CD4-positive, alpha-beta T cell treated with Interleukin-17A for 1 hour (primary cell): ENCODE measurements at regions not wholly inside any gene's neighbourhood (a gene's known extent, or its start where the extent isn't known, plus 50 kb on each side); places are given as distances from the start of the nearest gene placed in this dataset.

Experiments used
- DNase-seq: peaks from one replicate; pipeline ENCODE4 v3.0.0-alpha.2; 2020

GRCh38 chr9:78927099-78927940 lies 630.4 kb downstream of the PSAT1 start:
- DNase-seq: no peak

DNA sequence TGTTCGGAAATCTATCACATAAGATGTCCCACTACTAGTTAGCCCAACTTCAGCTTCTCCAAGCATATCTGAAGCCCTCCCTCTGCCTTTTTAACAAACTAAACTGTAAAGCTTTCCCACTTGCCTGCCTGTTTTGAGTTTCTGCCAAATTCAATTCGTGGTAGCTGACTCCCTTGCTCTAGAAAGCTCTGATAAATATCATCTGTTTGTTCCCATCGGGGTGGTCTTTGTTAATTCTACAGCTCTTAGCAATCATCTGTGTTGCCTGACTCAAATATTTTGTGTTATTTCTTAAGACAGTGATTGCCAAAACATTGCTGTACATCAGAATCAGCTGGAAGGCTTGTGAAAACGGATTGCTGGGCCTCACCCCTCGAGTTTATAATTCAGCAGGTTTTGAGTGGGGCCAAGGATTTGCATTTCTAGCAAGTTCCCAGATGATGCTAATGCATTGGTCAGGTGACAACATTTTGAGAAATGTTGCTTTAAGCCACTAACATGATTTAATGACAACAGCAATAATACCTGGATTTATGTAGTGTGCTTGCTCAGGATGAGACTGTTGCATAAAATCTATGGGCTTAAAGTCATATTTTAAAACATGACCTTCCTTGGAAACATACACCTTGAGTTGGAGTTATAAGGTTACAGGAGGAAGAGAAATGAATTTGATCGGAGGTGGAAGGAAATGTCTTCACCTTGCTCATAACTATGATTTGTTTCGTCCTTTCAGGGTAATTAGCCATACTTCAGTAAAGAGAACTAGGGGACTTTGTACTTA lies 631.9 kb downstream of the PSAT1 start:
- DNase-seq: no peak

GRCh38 chr9:78930281-78930680 lies 633.4 kb downstream of the PSAT1 start:
- no peak for DNase-seq

DNA sequence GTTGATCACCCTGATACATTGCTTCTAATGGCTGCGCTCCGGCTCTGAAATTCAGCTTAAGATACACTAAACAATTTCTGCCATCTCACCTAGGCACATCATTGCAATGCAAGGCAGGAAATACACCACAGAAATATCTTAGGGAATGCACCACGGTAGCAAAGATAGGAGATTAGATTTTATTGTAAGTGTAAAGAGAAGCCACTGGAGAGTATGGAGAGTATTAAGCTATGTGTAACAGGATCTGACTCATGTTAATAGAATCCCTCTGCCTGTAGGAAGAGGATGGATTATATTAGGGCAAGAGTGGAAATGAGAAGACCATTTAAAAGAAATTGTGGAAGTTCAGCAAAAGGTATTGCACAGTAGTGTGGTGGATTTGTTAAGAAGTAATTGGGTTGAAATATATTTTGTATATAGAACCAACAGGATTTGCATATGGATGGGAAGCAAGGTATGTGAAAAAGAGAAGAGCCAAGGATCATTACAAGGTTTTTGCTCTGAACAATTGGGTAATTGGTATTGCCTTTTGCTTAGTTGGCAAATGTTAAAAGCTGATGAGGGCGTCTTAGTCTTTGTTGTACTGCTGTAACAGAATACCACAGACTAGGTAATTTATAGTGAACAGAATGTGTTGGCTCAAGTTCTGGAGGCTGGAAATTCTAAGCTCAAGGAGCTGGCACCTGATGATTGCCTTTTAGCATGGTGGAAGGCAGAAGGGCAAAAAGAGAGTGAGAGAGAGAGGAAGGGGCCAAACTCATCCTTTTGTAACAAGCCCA lies 636.1 kb downstream of the PSAT1 start:
- DNase-seq: no peak

GRCh38 chr9:78934880-78935279 lies 636.9 kb upstream of the TLE4 start:
- no peak for DNase-seq

- no peak for DNase-seq
Observed at GRCh38 chr9:78938821-78939220, 632.9 kb upstream of the TLE4 start.

- DNase-seq: no peak
Observed at GRCh38 chr9:78939311-78940065, 632.3 kb upstream of the TLE4 start.

DNA sequence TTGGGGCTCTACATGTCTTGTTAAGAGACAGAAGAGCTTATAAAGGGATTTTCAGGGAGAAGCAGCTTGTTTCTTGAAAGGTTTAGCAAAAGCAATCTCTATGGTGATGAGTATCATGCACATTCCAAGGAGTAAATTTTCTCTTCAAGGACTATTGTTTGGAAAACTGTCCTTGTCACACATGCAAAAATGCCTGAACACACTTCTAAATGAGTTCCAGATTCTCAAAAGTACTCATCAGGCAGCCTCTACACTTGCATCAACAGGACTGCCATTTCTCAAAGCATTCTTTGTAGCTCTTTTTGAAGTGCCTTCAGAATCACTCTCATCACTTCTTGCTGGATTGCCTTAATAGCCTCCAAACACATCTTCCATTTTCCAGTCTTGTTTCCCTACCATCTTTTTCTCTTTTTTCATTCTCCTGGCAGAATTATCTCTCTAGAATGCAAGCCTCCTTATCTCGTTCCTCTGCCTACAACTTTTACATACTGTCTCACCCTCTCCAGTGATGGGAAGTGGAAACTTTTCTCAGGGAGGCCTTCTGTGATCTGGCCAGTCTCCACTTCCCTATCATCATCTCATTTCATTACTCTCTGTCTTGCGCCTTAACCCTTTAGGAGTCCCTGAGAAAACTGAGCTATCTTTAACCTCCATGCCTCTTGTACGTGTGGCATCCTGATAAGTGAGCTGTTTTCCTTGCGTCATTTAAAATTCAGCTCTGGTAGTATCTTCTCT lies 631.5 kb upstream of the TLE4 start:
- no peak for DNase-seq

DNA sequence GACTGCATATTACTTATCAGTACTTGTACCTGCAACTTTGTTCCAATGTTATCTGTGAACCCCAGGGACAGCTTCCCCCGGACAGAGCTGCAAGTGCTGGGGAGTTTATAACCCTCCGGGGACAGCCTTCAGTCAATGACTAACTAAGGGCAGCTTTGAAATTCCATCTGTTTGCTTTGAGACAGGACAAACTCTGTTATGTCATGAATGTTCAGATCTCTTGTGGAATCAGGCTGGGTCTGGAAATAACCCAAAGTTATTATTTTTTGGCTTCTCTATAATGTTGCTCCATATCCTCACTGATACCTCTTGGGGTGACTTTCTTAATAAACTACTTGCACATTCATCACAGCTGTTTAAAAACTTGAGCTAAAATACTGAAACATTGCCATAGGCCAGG lies 617.5 kb upstream of the TLE4 start:
- DNase-seq: no peak

GRCh38 chr9:78958892-78959291 lies 612.9 kb upstream of the TLE4 start:
- no peak for DNase-seq

DNA sequence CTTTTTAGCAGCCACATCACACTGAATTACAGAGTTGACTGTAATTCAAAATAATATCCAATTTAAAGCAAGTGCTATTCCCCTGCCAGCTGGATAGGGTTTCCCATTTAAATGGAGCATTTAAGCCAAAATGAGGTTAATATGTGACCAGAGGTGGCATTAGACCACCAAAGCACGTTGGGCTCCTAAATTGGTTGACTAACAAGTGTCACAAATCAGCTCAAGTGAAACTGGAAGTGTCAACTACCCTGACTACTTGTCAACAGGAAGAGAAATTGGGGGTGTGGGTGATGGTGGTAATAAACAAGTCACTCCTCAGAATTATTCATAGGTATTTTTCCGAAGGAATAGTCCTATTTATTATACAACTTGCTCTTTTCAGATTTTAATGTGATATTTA lies 609.6 kb upstream of the TLE4 start:
- DNase-seq: no peak

- DNase-seq: no peak
Observed at GRCh38 chr9:78963911-78964310, 607.9 kb upstream of the TLE4 start.

DNA sequence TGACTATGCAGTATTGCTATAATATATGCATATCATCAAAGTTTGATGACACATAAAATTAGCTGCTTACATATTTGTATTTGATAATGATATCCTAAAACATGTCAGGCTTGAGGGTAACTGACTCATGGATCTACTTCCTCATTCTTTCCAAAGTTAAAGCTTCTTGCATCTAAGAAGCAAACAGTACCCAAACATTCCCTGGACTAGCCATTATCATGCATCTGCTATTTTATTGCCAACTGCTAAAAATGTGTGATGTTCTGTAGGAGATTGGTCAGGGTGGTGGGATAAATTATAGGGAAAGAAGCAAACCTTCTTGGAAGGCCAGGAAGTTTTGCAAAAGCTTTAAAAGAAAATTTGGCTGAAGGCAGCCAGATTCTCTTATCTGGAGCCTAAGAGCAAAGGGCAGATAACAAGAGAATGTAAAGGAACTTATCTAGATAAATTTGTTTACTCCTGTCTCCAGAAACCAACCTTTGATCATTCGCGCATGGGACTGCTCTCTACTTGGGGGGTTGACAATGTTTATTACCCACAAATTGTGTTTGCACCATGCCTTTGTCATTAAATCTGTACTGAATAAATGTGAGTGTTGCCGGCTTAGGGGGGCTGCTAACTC lies 604.1 kb upstream of the TLE4 start:
- DNase-seq: no peak

- no peak for DNase-seq
Observed at GRCh38 chr9:78970375-78970774, 601.4 kb upstream of the TLE4 start.

DNA sequence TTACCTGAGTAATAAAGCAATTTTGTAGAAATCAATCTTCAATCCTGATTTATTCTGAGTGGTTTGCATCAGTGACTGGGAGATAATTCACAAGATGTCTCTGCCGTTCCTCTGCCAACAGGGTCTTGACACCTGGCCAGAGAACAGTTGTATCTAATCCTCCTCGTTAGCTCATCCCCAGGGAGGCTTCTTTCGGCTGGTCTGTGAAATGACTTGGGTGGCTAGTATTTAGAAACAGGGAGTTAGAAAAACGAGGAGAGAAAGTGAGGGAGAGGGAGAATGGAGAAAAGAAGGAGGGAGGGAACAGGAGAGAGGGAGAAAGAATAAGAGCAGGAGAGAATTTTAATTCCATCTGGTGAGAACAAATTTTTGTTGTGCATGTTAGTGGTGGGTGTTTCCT lies 600.2 kb upstream of the TLE4 start:
- DNase-seq: no peak

- no peak for DNase-seq
Observed at GRCh38 chr9:78972303-78972999, 599.3 kb upstream of the TLE4 start.

- DNase-seq: no peak
Observed at GRCh38 chr9:78973907-78974306, 597.9 kb upstream of the TLE4 start.

DNA sequence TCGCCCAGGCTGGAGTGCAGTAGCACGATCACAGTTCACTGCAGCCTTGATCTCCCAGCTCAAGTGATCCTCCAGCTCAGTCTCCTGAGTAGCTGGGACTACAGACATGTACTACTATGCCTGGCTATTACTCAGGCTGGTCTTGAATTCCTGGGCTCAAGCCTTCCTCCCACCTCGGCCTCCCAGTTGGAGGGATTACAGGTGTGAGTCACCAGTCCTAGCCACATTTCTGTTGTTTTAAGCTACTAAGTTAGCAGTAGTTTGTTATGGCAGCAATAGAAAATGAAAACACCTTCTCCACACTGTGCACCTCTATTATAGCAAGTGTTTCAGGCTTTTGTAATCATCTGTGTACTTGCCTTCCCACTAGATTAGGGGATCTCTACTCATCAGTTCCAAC lies 588.9 kb upstream of the TLE4 start:
- DNase-seq: no peak

GRCh38 chr9:78985084-78985738 lies 586.6 kb upstream of the TLE4 start:
- DNase-seq: no peak

DNA sequence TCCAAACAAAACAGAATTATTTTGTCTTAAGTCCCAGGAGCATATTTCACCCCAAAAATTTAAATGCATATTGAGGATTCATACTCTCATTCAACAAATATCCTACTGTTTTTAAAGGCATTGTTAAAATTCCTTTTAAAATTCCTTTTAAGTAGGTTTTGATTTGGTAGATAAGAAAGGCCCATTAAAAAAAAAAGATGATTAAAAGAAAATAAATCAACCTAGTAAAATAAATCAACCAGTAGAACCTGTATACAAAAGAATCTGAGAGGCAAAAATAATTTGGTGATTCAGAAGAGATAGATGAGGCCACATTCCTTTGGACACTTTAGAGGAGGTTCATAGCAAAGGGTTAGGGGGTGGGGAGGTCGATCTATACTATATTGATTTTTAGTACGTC lies 585.3 kb upstream of the TLE4 start:
- no peak for DNase-seq
